A673 (cell line): ENCODE measurements at regions not wholly inside any gene's neighbourhood (a gene's known extent, or its start where the extent isn't known, plus 50 kb on each side); places are given as distances from the start of the nearest gene placed in this dataset.

Source experiments
- BruUV-seq: library from RNA; stranded (reverse); fragments of 400-500 nt; replicated peaks from 2 replicates; lab custom pipeline; 2021; lab: Mats Ljungman, UMichigan
- CTCF ChIA-PET: fragments of 300-600 bp; sonication (Branson Sonifier 250); formaldehyde crosslinking; loops from one replicate; lab custom pipeline; 2022; ENCODE audit warnings: antibody characterized with exemption; lab: Charles Lee
- POLR2A ChIA-PET: fragments of 300-600 bp; sonication (Branson Sonifier 250); formaldehyde crosslinking; loops from one replicate; lab custom pipeline; 2022; ENCODE audit warnings: antibody characterized with exemption; ENCODE audit not compliant: low non-redundant PET; lab: Charles Lee
- DNase-seq: peaks from one replicate; pipeline ENCODE4 v3.0.0-alpha.2; 2015; ENCODE audit warnings: low spot score
- H3K27ac ChIP-seq: fragments of 200-600 bp; sonication (generic); 2 replicates; pipeline ENCODE4 v1.5.1; 2016; ENCODE audit warnings: mixed run types, low read depth, mild to moderate bottlenecking, mixed read lengths, antibody characterized with exemption, low read length; ENCODE audit not compliant: poor library complexity, severe bottlenecking
- H3K27me3 ChIP-seq: fragments of 200-600 bp; sonication (generic); replicated peaks from 2 replicates; pipeline ENCODE4 v1.6.1; 2017; ENCODE audit warnings: mixed run types, low read depth, mild to moderate bottlenecking, mixed read lengths, antibody characterized with exemption, low read length; ENCODE audit not compliant: insufficient read depth, poor library complexity
- H3K36me3 ChIP-seq: fragments of 200-600 bp; sonication (generic); 2 replicates; pipeline ENCODE4 v1.6.1; 2016; ENCODE audit warnings: mixed run types, mild to moderate bottlenecking, mixed read lengths, antibody characterized with exemption, low read length; ENCODE audit not compliant: insufficient read depth, poor library complexity, severe bottlenecking
- H3K4me1 ChIP-seq: fragments of 200-600 bp; sonication (generic); 2 replicates; pipeline ENCODE4 v1.6.1; 2017; ENCODE audit warnings: mixed run types, mild to moderate bottlenecking, mixed read lengths, antibody characterized with exemption, low read length; ENCODE audit not compliant: insufficient read depth, poor library complexity, severe bottlenecking
- H3K4me3 ChIP-seq: fragments of 200-600 bp; sonication (generic); 2 replicates; pipeline ENCODE4 v1.5.1; 2016; ENCODE audit warnings: low read depth, mixed run types, mild to moderate bottlenecking, mixed read lengths, low read length; ENCODE audit not compliant: poor library complexity, severe bottlenecking
- H3K9me3 ChIP-seq: fragments of 200-600 bp; sonication (generic); 2 replicates; pipeline ENCODE4 v1.6.1; 2016; ENCODE audit warnings: mixed run types, low read depth, mild to moderate bottlenecking, mixed read lengths, antibody characterized with exemption, low read length; ENCODE audit not compliant: poor library complexity, severe bottlenecking
- CTCF ChIP-seq: fragments of 300-800, 200-600 bp; sonication (generic); conservative IDR thresholded peaks from 2 replicates; pipeline ENCODE4 v1.5.1; 2017; ENCODE audit warnings: low read depth, mild to moderate bottlenecking, antibody characterized with exemption, low read length, moderate library complexity, mixed read lengths
- EZH2 ChIP-seq: fragments of 200-600 bp; sonication (generic); IDR thresholded peaks from 2 replicates; pipeline ENCODE4 v1.6.1; 2017; ENCODE audit warnings: borderline replicate concordance, low read depth, mild to moderate bottlenecking, mixed read lengths, antibody characterized with exemption, low read length; ENCODE audit not compliant: poor library complexity, severe bottlenecking
- intact Hi-C: fragments of 100-400 bp; cut with micrococcal nuclease; formaldehyde crosslinking; loops from one replicate; pipeline ENCODE4 v1.10.0; 2022; ENCODE audit not compliant: unreplicated experiment

GRCh38 chr16:64853551-64853950, 268.3 kb downstream of the CDH11 start:
- BruUV-seq = no TSS peak
- Histone ChIP-seq H3K27ac (no peak overlapping the region), H3K27me3 (no peaks in the 10 kb centered on the region), H3K4me1 (no peaks in the 10 kb centered on the region), H3K4me3 (no peak overlapping the region), H3K36me3 (no peaks in the 10 kb centered on the region), H3K9me3 (no peaks in the 10 kb centered on the region)
- DNase-seq = no peak
- intact Hi-C loops = no loop called here
- POLR2A ChIA-PET = no interaction called here
- TF ChIP-seq CTCF (no peak), EZH2 (no peak)
- CTCF ChIA-PET = no interaction called here

- ChIA-PET CTCF (no interaction called here), POLR2A (no interaction called here)
- Histone ChIP-seq H3K4me1 (no peaks in the 10 kb centered on the region), H3K27me3 (no peaks in the 10 kb centered on the region), H3K27ac (no peak overlapping the region), H3K36me3 (no peaks in the 10 kb centered on the region), H3K4me3 (no peak overlapping the region), H3K9me3 (no peaks in the 10 kb centered on the region)
- DNase-seq = no peak
- BruUV-seq = no TSS peak
- TF ChIP-seq CTCF (no peak), EZH2 (no peak)
- intact Hi-C loops = no loop called here
These were observed 274.9 kb downstream of the CDH11 start for GRCh38 chr16:64846966-64847365.

GRCh38 chr16:64845071-64845470, 276.8 kb downstream of the CDH11 start:
- intact Hi-C loops = no loop called here
- DNase-seq = no peak
- ChIA-PET POLR2A (no interaction called here), CTCF (no interaction called here)
- no peaks in the 10 kb centered on the region for H3K36me3 ChIP-seq
- no peak overlapping the region for H3K27ac ChIP-seq
- BruUV-seq = no TSS peak
- H3K4me3 ChIP-seq = no peak overlapping the region
- no peaks in the 10 kb centered on the region for H3K9me3 ChIP-seq
- no peaks in the 10 kb centered on the region for H3K4me1 ChIP-seq
- TF ChIP-seq CTCF = no peak
- no peak for TF ChIP-seq EZH2
- no peaks in the 10 kb centered on the region for H3K27me3 ChIP-seq
